ENCODE measurements at regions not wholly inside any gene's neighbourhood (a gene's known extent, or its start where the extent isn't known, plus 50 kb on each side); places are given as distances from the start of the nearest gene placed in this dataset.

DNA sequence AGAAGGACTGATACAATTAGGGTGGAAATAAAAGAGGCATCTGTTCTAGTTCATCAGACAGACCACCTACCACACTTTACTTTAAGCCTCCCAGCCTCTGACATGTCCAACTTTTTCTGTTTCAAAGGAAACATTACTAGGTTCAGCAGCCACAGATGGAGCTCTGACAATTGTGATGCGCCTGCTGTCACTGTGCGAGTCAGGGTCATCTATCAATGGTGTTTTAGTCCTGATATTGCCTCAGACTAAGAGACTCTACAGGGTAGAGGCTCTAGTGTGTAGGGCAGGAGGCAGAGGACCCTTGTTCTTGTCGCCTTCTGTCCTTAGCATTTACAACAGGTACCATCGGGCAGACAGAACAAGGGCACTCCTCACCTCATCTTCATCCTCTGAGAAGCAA, 685.0 kb upstream of the SGCG start:
- TF ChIP-seq POLR2AphosphoS5 (IDR thresholded peaks at IDR 0.05; ENCODE audit: low read depth, low read length) (no peak), YY1 (IDR thresholded peaks at IDR 0.05; ENCODE audit: extremely low read depth, insufficient replicate concordance, low read depth, low read length) (no peak), POLR2A (IDR thresholded peaks at IDR 0.05; ENCODE audit: borderline replicate concordance, extremely low read depth, insufficient read depth, insufficient read length) (no peak)
- TF ChIP-seq, protein P1, sequence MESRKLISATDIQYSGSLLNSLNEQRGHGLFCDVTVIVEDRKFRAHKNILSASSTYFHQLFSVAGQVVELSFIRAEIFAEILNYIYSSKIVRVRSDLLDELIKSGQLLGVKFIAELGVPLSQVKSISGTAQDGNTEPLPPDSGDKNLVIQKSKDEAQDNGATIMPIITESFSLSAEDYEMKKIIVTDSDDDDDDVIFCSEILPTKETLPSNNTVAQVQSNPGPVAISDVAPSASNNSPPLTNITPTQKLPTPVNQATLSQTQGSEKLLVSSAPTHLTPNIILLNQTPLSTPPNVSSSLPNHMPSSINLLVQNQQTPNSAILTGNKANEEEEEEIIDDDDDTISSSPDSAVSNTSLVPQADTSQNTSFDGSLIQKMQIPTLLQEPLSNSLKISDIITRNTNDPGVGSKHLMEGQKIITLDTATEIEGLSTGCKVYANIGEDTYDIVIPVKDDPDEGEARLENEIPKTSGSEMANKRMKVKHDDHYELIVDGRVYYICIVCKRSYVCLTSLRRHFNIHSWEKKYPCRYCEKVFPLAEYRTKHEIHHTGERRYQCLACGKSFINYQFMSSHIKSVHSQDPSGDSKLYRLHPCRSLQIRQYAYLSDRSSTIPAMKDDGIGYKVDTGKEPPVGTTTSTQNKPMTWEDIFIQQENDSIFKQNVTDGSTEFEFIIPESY (IDR thresholded peaks at IDR 0.05; ENCODE audit: extremely low read depth, insufficient replicate concordance, low read length): no peak

Data from HCT116 (cell line).